A549 (cell line): ENCODE measurements at regions not wholly inside any gene's neighbourhood (a gene's known extent, or its start where the extent isn't known, plus 50 kb on each side); places are given as distances from the start of the nearest gene placed in this dataset.

Experiments used
- BHLHE40 ChIP-seq: IDR thresholded peaks from 2 replicates; pipeline ENCODE4 v1.6.1; 2012; ENCODE audit warnings: low read depth, low read length, inconsistent platforms
- CHD2 ChIP-seq: fragments of 150-350 bp; IDR thresholded peaks from 2 replicates; pipeline ENCODE4 v1.6.1; 2014; ENCODE audit warnings: low read length; ENCODE audit not compliant: partially characterized antibody
- CHD4 ChIP-seq: fragments of 200-600 bp; sonication (generic); IDR thresholded peaks from 2 replicates; pipeline ENCODE4 v1.6.1; 2016; ENCODE audit warnings: antibody characterized with exemption, mild to moderate bottlenecking, borderline replicate concordance
- CTCF ChIP-seq: fragments of >200 bp; sonication (Bioruptor Twin); formaldehyde crosslinking; IDR thresholded peaks from 3 replicates; pipeline ENCODE4 v1.5.1; 2016
- EHMT2 ChIP-seq: fragments of 200-600 bp; sonication (generic); IDR thresholded peaks from 2 replicates; pipeline ENCODE4 v1.6.1; 2016; ENCODE audit warnings: antibody characterized with exemption, low read depth, mild to moderate bottlenecking, moderate library complexity
- ELK1 ChIP-seq: fragments of 150-350 bp; IDR thresholded peaks from 2 replicates; pipeline ENCODE4 v1.6.1; 2014; ENCODE audit warnings: low read depth, mild to moderate bottlenecking, low read length
- EP300 ChIP-seq, 2 experiments: fragments of >200 bp; sonication (Bioruptor Twin); formaldehyde crosslinking; IDR thresholded peaks; 2 replicates in 1 of 2; 3 replicates in 1 of 2; pipeline ENCODE4 v1.6.1; 2016 to 2017
- HES2 ChIP-seq: fragments of >200 bp; sonication (Bioruptor Twin); formaldehyde crosslinking; IDR thresholded peaks from 2 replicates; pipeline ENCODE4 v1.6.1; 2016
- MAFK ChIP-seq: fragments of 450-650 bp; IDR thresholded peaks from 2 replicates; pipeline ENCODE4 v1.6.1; 2014; ENCODE audit not compliant: partially characterized antibody
- PBX3 ChIP-seq: IDR thresholded peaks from 2 replicates; pipeline ENCODE4 v1.6.1; 2012
- POLR2A ChIP-seq: IDR thresholded peaks from 2 replicates; pipeline ENCODE4 v1.6.1; 2012; ENCODE audit warnings: mild to moderate bottlenecking, low read length
- RAD21 ChIP-seq, 2 experiments: fragments of >200 bp in 1 of 2; sonication (Bioruptor Twin) in 1 of 2; formaldehyde crosslinking in 1 of 2; IDR thresholded peaks in 1 of 2; conservative IDR thresholded peaks in 1 of 2; 2 replicates in 1 of 2; 3 replicates in 1 of 2; pipeline ENCODE4 v1.6.1; 2012 to 2018; ENCODE audit warnings: inconsistent platforms in 1 of 2
- REST ChIP-seq: fragments of 200-600 bp; sonication (generic); IDR thresholded peaks from 2 replicates; pipeline ENCODE4 v1.6.1; 2016; ENCODE audit warnings: antibody characterized with exemption, mild to moderate bottlenecking, moderate library complexity
- SREBF2 ChIP-seq: fragments of 450-650 bp; IDR thresholded peaks from 2 replicates; pipeline ENCODE4 v1.6.1; 2014; ENCODE audit warnings: mild to moderate bottlenecking, moderate library complexity

- TF ChIP-seq CTCF (no peak), PBX3 (no peak), MAFK (no peak), EP300 (IDR thresholded peaks at IDR 0.05) (no peak), ELK1 (no peak), POLR2A (no peak), EHMT2 (no peak), HES2 (no peak), BHLHE40 (no peak), REST (no peak), CHD4 (no peak), CHD2 (no peak), RAD21 (conservative IDR thresholded peaks at IDR 0.05 in 1 of 2, IDR thresholded peaks at IDR 0.05 in 1 of 2) (no peak), SREBF2 (no peak)
These were observed 279.7 kb upstream of the MGMT start for GRCh38 chr10:129187331-129187730.
